Inferior parietal cortex (tissue), 1 donor: ENCODE measurements at regions not wholly inside any gene's neighbourhood (a gene's known extent, or its start where the extent isn't known, plus 50 kb on each side); places are given as distances from the start of the nearest gene placed in this dataset.
"Not testable (repeated sequence)": the region's sequence is repeated elsewhere in the genome, so short reads cannot be mapped to it uniquely, and the experiment has no call there.

Experiments used
- DNase-seq: peaks from one replicate; pipeline ENCODE4 v3.0.0-alpha.2; 2016; ENCODE audit errors: extremely low spot score

DNA sequence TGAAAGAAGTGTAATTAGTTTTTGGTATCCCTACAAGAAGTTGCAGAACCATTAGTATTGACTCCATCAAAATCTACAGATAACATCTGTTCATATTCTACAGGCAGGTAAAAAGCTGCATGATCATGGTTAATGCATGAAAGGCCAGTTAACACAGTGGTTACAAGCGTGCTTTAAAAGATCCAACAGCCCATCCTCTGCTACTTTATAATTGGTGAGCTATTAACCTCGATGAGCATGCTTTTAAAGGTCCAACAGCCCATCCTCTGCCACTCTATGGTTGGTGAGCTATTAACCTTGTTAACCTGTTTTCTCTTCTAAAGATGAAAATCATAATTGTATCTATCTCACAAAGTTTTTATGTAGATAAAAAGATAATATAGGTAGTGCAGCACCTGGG lies 289.3 kb downstream of the DUSP6 start:
- no peak for DNase-seq

DNA sequence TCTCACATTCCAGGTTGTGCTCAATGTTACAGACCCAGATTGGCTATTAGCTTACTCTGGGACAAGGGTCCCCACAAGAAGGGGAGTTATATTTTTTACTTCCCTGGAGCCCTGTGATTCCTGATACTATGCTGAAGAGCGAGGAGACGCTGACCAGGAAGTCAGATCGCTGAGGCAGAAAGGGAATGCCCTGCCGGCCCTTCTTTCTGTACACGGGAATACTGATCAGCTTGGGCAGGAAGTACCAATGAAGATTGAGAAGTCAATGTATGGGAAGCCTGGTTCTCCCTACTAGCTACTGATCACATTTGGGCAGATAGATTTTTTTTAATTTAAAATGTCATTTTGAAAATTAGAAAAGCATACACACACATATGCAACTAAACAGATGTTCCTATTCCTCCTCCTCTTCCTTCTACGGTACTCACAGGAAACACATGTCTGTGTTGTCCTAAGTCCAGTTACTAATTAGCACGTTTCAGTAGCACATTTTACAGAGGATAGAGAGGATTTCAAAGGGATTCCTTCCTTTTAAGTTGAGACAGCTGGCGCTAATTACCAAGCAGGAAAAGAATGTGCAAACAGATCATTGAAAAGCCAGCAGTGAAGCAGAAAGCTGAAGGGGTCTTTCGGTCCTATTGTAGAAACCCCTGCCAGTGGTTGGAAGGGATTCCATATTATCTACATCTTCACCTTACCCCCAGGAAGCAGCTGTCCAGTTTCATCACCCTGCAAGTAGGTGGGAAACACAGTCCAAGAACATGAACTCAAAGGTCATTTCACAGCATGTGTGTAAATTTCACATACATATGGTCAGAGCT lies 292.4 kb downstream of the DUSP6 start:
- no peak for DNase-seq

DNA sequence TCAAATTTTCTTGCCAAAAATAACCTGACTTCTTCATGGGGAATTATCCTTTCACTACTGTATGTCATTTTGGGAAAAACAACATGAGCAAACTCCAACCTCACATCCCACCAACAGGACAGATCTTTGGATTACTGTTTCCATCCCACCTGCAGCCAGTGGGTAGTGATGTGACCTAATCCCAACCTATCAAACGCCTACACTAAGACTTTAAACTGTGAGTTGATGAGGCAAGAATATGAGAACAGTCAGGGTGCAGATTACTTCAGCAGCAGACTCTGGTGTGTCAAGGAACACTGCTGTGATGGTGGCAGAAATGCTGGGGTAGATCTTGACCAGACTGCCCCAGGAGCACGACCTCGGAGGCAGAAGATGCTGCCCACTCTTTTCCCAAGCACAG lies 293.2 kb downstream of the DUSP6 start:
- DNase-seq = no peak

DNA sequence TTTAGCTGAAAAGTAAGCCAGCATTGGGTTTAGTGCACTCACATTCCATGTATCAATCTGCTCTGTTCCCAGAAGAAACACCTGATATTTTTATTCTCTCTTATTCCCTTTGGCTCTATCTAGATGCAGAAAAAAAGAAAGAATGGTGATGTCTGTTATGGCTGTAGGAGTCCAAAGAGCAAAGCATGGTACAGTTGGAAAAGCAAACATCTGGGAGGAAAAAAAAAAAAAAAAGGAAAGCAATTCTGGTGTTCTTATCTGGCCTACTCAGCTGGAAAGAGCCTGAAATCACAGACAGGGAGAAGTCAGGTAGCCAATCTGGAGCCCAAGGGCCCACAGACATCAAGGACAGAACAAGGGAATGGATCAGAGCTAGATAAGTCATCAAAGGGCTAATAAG lies 293.9 kb downstream of the DUSP6 start:
- no peak for DNase-seq

DNA sequence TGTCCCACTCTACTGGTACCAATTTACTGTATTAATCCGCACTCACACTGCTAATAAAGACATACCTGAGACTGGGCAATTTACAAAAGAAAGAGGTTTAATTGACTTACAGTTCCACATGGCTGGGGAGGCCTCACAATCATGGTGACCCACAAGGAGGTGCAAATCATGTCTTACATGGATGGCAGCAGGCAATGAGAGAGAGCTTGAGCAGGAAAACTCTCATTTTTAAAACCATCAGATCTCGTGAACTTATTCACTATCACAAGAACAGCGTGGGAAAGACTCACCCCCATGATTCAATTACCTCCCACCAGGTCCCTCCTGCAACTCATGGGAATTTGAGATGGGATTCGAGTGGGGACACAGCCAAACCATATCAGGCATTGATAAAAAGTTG lies 298.5 kb downstream of the DUSP6 start:
- not testable (repeated sequence) for DNase-seq

DNA sequence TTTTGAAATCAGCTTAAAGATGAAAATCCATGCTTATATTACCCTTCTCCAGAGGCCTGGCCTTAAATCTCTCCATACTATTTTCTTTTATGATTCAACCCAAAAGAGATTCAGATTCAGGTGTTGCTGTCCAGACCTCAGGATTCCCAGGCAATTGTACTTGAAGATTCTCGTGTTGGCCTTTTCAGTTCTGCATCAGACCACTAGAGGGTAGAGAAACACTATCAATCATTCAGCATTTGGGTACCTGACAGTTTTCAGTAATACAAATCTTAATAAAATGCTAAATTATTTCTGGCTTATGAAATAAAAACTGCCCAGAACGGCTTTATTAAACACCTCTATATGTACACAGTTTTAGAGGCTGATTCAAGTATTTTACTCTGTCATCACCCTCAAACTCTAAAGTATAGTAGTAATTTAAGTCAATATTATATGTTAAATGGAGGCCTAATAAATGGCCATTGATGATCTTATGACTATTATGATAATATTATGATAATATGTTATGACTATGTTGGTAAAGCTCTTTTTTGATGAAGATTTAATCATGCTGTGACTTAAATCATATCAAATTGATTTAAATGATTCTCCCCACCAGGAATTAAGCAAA lies 301.1 kb downstream of the DUSP6 start:
- peak; percentile 81 for DNase-seq

DNA sequence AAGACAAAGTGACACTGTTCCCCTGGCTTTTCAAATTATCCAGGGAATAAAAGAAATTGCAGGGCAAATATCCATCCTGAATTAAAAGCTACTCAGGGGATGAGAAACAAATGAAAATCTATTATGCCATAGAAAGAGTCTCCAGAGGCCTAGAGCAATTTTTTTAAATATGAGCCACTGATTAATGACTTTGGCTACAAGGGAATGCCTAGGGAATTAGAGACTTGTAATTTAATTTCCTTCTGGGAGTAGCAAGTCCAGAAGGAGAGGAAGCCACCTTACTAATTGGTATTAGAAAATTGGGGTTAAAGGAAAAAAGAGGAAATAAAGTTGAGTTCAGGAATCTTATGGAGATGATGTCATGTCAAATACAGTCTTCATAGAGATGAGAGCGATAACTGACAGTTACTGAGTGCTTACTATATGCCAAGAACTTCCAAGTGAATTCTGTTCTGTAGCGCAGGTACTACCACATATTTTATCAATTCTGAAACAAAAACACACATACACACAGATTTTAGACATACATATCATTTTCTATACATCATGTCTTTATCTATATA lies 304.4 kb downstream of the DUSP6 start:
- DNase-seq = no peak

DNA sequence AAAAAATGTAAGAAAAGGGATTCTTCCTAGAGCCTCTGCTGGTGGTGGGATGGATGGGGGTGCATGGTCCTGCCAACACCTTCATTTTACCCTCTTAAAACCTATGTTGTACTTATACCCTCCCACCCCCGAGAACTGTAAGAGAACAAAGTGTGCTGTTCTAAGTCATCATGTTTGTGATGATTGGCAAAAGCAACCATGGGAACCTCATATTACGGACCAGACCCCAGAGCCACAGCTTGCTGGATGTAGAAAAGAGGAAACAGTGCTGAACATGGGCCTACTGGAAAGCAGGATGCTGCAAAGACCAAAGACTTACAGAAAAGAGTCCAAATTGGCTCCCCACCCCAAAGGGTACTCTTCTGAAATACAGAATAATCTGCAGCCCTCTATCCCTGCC lies 311.2 kb downstream of the DUSP6 start:
- DNase-seq = no peak

DNA sequence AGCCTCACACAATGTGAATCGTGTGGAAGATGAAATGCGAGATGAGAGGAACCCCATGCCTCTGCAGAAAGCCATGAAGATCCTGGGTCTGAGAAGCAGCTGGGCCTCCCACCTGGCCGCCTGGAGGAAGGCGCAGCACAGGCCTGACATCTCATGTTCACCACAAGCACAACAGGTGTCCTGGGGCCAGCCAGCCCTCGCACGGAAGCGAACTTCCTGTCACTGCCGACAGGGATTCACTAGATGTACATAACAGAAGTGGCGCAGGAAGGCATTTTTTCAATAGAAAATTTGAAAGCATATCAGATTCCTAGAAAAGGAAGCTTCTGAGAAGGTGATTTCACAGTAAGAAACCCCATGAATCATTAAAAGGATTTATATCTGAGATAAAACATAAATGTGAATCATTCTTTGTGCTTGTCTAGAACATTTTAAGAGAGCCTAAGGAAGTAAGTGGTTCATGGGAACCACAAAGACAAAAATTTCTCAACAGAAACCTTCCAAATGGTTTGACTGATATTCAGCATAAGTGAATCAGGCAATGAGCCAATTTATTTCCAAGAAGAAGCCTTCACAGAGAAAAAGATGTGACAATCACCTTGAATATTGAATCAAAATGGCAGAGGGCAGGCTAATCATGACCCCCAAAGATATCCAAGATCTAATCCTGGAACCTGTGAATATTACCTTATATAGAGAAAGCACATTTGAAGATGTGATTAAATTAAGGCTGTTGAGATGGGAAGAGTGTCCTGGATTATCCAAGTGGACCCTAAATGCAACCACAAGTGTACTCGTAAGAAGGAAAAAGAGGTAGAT lies 311.9 kb downstream of the DUSP6 start:
- DNase-seq = no peak

DNA sequence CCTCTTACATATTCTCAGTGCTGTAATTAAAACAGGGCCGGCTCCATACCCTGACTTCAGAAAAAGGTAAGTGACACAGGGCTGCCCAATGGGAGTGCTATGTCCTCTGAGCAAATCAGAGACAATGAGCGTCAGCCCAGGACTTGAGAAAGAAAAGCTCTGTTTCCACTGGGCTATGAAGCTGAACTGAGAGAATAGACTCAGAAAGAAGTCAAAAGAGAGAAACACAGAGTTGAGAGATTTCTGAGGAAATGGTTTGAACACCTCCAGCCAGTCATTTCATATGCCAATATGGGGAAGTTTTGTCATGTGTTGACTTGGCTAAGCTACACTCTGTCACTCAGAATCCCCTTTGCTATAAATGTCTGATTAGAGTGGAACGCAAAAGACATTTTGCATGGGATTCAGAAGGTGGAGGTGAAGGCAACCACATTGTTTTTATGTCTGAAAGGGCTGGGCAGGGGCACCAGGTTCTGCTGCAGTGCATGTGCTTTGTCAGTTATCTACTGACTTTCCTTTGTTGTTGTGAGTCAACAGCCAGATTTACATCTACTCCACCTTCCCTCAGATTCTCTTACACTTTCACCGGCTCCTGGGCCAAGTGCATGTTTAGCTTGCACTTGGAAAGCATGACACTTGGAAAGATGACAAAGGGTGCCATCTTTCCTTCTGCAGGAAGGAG lies 313.3 kb downstream of the DUSP6 start:
- no peak for DNase-seq

DNA sequence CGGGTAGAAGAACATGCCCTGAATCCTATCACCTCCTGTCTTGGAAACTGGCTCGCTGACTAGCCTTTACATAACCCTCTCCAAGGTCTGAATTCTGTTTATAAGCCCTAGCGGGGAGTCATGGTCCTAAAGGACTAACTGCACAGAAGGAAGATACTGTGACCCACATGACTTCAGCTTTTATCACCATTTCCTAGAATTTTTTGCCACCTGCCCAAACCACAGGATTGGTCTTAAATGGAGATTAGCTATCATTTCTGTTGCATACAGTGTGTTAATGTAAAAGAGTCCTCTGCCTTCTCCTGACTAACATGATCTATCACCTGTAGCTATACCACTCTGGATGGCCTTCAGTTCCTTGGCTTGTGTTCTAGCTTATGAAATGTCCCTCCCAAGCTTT lies 319.2 kb downstream of the DUSP6 start:
- no peak for DNase-seq

DNA sequence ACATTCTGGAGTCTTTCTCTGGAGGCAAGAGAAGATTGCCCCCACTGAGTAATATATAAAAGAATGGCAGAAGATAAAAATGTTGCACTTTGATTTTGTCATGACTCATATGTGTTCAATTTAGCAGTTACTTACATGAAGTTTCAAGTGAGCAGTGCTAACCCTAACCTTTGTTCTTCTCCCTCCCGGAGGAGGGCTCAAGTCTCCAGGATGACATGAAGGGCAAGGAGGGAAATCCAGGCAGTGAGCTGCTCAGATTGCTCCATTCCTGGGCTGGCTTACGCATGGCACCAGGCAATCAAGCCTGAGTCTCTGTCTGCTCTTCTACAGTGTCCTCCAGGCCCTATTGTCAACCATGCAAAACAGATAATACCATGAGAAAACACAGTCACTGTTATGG lies 322.3 kb downstream of the DUSP6 start:
- no peak for DNase-seq

DNA sequence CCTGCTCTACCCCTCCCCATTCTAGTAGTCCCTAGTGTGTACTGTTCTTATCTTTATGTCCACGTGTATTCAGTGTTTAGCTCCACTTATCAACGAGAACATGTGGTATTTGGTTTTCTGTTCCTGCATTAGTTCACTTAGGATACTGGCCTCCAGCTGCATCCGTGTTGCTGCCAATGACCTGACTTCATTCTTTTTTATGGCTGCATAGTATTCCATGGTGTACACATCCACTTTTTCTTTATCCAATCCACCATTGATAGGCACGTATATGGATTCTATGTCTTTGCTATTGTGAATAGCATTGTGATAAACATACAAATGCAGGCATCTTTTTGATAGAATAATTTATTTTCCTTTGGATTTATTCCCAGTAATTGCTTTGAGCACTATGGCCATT lies 327.7 kb downstream of the DUSP6 start:
- DNase-seq = no peak

DNA sequence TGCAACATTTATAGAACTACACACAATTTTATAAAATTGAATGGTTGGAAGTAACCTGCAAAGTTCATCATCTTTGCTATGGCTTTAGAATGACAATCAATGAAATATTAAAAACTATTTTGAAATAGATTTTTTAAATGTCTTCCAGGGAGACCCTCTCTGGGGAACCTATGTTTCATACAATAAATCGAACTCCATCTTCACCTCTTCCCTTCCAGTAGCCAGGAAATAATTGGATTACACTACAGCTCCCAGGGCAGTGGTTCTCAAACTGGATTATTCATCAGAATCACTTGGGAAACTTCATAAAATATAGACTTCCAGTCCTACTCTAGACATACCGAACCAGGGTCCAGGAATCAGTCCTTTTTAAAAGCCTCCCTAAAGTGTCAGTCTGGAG lies 328.4 kb downstream of the DUSP6 start:
- DNase-seq = no peak

DNA sequence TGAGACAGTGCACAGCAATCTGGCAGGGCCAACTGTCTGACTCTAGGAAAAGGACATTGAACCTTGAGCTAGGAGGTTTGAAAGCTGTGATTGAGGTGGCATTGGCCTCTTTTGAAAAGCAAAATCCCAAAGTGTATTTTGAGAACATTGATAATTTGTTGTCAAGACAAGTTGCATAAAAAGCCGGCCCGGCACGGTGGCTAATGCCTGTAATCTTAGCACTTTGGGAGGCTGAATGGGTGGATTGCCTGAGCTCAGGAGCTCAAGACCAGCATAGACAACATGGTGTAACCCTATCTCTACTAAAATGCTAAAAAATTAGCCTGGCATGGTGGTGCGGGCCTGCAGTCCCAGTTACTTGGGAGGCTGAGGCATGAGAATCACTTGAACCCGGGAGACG lies 331.6 kb downstream of the DUSP6 start:
- DNase-seq = no peak

DNA sequence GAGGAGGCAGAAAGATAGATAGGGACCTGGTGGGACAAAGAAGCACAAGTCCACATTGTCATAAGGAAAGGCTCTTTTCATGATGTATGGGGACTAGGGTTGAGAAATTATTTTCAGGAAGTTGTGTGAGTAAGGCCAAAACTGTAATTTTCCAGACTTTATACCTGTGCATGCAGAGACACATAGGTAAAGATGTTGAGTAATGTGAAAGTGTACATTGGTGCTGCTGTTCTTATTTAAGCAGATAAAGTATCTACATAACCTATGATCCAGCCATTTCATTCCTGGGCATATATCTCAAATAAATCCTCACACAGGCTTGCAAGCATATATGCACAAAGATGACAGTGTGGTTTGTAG lies 332.2 kb downstream of the DUSP6 start:
- no peak for DNase-seq

DNA sequence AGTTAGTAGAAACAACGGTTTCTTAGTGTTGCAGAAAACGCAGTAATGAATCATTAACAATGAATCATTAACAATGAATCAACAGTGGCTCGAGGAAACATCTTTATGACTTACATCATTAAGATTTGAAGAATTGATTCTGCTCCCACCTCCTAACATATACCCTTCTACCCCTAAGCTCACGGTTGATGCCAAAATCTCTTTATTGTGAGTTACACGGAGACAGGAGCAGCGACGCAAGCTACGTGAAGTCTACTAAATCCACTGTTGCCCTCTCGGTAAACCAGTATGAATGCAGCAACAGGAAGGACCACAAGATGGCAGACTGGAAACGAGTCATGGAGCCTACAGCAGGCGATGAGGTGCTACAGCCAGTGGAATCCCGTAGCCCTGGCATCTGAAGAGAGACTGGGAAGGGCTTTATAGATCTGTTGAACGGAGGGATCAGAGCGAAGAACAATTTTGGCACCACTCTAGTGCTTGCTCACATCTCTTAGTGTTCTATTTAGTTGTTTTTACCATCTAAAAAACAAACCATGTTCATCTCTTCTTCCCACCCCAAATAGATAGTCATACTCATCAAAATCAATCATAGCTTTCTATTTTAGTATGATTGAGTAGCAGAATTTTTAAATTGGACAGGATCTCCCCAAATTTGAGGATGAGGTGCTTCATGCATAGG lies 332.7 kb downstream of the DUSP6 start:
- DNase-seq = peak; percentile 88

DNA sequence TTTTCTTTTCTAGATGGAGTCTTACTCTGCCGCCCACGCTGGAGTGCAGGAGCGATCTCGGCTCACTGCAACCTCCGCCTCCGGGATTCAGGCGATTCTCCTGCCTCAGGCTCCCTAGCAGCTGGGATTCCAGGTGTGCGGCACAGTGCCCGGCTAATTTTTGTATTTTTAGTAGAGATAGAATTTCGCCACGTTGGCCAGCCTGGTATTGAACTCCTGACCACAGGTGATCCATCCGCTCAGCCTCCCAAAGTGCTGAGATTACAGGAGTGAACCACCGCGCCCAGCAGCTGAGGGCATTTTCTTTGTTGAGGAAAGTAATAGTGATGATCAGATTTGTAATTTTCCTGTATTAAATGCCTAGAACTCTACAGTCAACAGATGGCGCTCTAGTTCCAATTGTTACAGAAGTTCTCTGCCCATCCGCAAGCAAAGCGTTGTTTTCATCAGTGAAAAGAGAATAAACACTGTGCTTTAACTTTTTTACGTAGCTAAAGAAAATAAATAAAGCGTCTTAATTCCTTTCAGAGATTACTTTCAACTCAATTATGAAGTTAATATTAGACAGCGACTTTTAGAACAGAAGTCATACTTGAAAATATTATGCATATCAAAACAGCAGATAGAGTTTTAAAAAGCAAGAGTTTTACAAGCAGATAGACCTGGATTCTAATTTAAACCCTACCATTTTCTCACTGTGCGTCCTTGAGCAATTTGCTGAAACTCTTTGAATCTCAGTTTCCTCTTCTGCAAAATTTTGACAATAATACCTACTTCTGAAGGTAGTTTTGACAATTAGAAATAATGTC lies 335.1 kb downstream of the DUSP6 start:
- peak; percentile 86 for DNase-seq

DNA sequence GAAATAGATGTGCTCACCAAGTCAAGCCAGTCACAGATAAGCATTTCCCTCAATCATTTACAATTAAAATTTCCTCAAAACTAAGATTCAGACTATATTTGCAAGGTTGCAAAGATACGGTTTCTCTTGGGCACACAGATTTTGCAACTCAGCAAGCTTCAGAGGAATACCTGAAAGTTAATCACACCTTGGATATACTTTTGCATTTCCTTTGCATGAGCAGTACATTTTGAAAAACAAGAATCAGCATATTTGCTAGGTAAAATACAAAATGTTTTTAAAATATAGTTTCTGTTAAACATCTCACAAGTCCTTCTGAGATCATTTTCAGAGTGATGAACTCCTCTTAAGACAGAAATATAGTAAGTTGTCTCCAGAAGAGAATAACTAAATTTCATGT lies 336.9 kb downstream of the DUSP6 start:
- DNase-seq = no peak

DNA sequence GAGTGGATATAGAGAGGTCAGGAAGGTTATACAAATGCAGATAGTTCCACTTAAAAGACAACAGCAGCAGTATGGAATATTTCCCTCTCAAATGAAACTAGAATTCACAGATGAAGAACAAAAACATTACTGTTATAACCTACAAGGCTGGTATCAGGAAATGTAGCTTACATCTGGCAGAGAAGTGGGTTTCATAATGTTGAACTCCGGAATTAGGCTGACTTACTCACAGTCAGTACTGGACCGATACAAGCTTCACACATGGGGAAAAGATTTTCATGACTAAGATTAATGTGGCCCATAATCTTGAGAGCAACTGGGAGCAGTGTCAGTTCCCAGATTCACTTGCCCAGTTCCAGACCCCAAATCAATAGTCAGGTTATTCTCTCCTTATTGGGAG lies 353.9 kb downstream of the DUSP6 start:
- DNase-seq = no peak
